ENCODE measurements at regions not wholly inside any gene's neighbourhood (a gene's known extent, or its start where the extent isn't known, plus 50 kb on each side); places are given as distances from the start of the nearest gene placed in this dataset.

- no peaks in the 10 kb centered on the region for H3K27me3 ChIP-seq (ENCODE audit: control insufficient read depth, insufficient read depth, low read length)
- H3K4me3 ChIP-seq (ENCODE audit: insufficient read depth, low read depth, low read length) = no peak overlapping the region
- no peaks in the 10 kb centered on the region for H3K36me3 ChIP-seq (replicated peaks; ENCODE audit: control insufficient read depth, insufficient read depth, low read length)
- no peak for DNase-seq
These were observed 111.9 kb upstream of the KLHL25 start for GRCh38 chr15:85906640-85907039.

- H3K4me3 ChIP-seq (ENCODE audit: insufficient read depth, low read depth, low read length) = no peak overlapping the region
- H3K27me3 ChIP-seq (ENCODE audit: control insufficient read depth, insufficient read depth, low read length) = no peaks in the 10 kb centered on the region
- DNase-seq = no peak
- no peaks in the 10 kb centered on the region for H3K36me3 ChIP-seq (replicated peaks; ENCODE audit: control insufficient read depth, insufficient read depth, low read length)
These were observed 116.1 kb upstream of the KLHL25 start for GRCh38 chr15:85910834-85911233.

- DNase-seq = no peak
- Histone ChIP-seq H3K27me3 (ENCODE audit: control insufficient read depth, insufficient read depth, low read length) (no peaks in the 10 kb centered on the region), H3K4me3 (ENCODE audit: insufficient read depth, low read depth, low read length) (no peak overlapping the region), H3K36me3 (replicated peaks; ENCODE audit: control insufficient read depth, insufficient read depth, low read length) (no peaks in the 10 kb centered on the region)
These were observed 118.7 kb upstream of the KLHL25 start for GRCh38 chr15:85913461-85913860.

GRCh38 chr15:85920956-85921355 is 126.2 kb upstream of the KLHL25 start:
- Histone ChIP-seq H3K36me3 (replicated peaks; ENCODE audit: control insufficient read depth, insufficient read depth, low read length) (no peaks in the 10 kb centered on the region), H3K4me3 (ENCODE audit: insufficient read depth, low read depth, low read length) (no peak overlapping the region), H3K27me3 (ENCODE audit: control insufficient read depth, insufficient read depth, low read length) (no peaks in the 10 kb centered on the region)
- no peak for DNase-seq

- no peaks in the 10 kb centered on the region for H3K36me3 ChIP-seq (replicated peaks; ENCODE audit: control insufficient read depth, insufficient read depth, low read length)
- H3K27me3 ChIP-seq (ENCODE audit: control insufficient read depth, insufficient read depth, low read length) = no peaks in the 10 kb centered on the region; the same call in 1 of the 2 replicates
- H3K4me3 ChIP-seq (ENCODE audit: insufficient read depth, low read depth, low read length) = no peak overlapping the region
- no peak for DNase-seq
These were observed 129.4 kb upstream of the KLHL25 start for GRCh38 chr15:85924088-85924487.

GRCh38 chr15:85925649-85926237 is 131.0 kb upstream of the KLHL25 start:
- peak; percentile 18 for DNase-seq
- no peaks in the 10 kb centered on the region for H3K36me3 ChIP-seq (replicated peaks; ENCODE audit: control insufficient read depth, insufficient read depth, low read length)
- no peak overlapping the region for H3K4me3 ChIP-seq (ENCODE audit: insufficient read depth, low read depth, low read length)
- no peaks in the 10 kb centered on the region; the same call in 1 of the 2 replicates for H3K27me3 ChIP-seq (ENCODE audit: control insufficient read depth, insufficient read depth, low read length)

- H3K4me3 ChIP-seq (ENCODE audit: insufficient read depth, low read depth, low read length) = no peak overlapping the region
- H3K27me3 ChIP-seq (ENCODE audit: control insufficient read depth, insufficient read depth, low read length) = no peaks in the 10 kb centered on the region; the same call in 1 of the 2 replicates
- no peak for DNase-seq
- H3K36me3 ChIP-seq (replicated peaks; ENCODE audit: control insufficient read depth, insufficient read depth, low read length) = no peaks in the 10 kb centered on the region
These were observed 132.1 kb upstream of the KLHL25 start for GRCh38 chr15:85926834-85927233.

- H3K36me3 ChIP-seq (replicated peaks; ENCODE audit: control insufficient read depth, insufficient read depth, low read length) = no peaks in the 10 kb centered on the region
- DNase-seq = no peak
- no peaks in the 10 kb centered on the region; the same call in 1 of the 2 replicates for H3K27me3 ChIP-seq (ENCODE audit: control insufficient read depth, insufficient read depth, low read length)
- H3K4me3 ChIP-seq (ENCODE audit: insufficient read depth, low read depth, low read length) = no peak overlapping the region
These were observed 133.3 kb upstream of the KLHL25 start for GRCh38 chr15:85927931-85928537.

- Histone ChIP-seq H3K36me3 (replicated peaks; ENCODE audit: control insufficient read depth, insufficient read depth, low read length) (no peaks in the 10 kb centered on the region), H3K4me3 (ENCODE audit: insufficient read depth, low read depth, low read length) (no peak overlapping the region), H3K27me3 (ENCODE audit: control insufficient read depth, insufficient read depth, low read length) (no peaks in the 10 kb centered on the region; the same call in 1 of the 2 replicates)
- no peak for DNase-seq
These were observed 135.1 kb upstream of the KLHL25 start for GRCh38 chr15:85929786-85930185.

- Histone ChIP-seq H3K27me3 (ENCODE audit: control insufficient read depth, insufficient read depth, low read length) (no peaks in the 10 kb centered on the region; the same call in 1 of the 2 replicates), H3K4me3 (ENCODE audit: insufficient read depth, low read depth, low read length) (no peak overlapping the region), H3K36me3 (replicated peaks; ENCODE audit: control insufficient read depth, insufficient read depth, low read length) (no peaks in the 10 kb centered on the region)
- DNase-seq = no peak
These were observed 137.7 kb upstream of the KLHL25 start for GRCh38 chr15:85932391-85932790.

GRCh38 chr15:85934691-85935090 is 140.0 kb upstream of the KLHL25 start:
- no peak for DNase-seq
- no peaks in the 10 kb centered on the region for H3K36me3 ChIP-seq (replicated peaks; ENCODE audit: control insufficient read depth, insufficient read depth, low read length)
- H3K27me3 ChIP-seq (ENCODE audit: control insufficient read depth, insufficient read depth, low read length) = no peaks in the 10 kb centered on the region
- no peak overlapping the region for H3K4me3 ChIP-seq (ENCODE audit: insufficient read depth, low read depth, low read length)

- Histone ChIP-seq H3K4me3 (ENCODE audit: insufficient read depth, low read depth, low read length) (no peak overlapping the region), H3K27me3 (ENCODE audit: control insufficient read depth, insufficient read depth, low read length) (no peaks in the 10 kb centered on the region), H3K36me3 (replicated peaks; ENCODE audit: control insufficient read depth, insufficient read depth, low read length) (no peaks in the 10 kb centered on the region)
- no peak for DNase-seq
These were observed 140.5 kb upstream of the KLHL25 start for GRCh38 chr15:85935182-85935581.

GRCh38 chr15:85937661-85938060 is 142.0 kb upstream of the AGBL1 start:
- DNase-seq = no peak
- Histone ChIP-seq H3K27me3 (ENCODE audit: control insufficient read depth, insufficient read depth, low read length) (no peaks in the 10 kb centered on the region), H3K36me3 (replicated peaks; ENCODE audit: control insufficient read depth, insufficient read depth, low read length) (no peaks in the 10 kb centered on the region), H3K4me3 (ENCODE audit: insufficient read depth, low read depth, low read length) (no peak overlapping the region)

GRCh38 chr15:85941186-85941855 is 138.3 kb upstream of the AGBL1 start:
- Histone ChIP-seq H3K36me3 (replicated peaks; ENCODE audit: control insufficient read depth, insufficient read depth, low read length) (no peaks in the 10 kb centered on the region), H3K4me3 (ENCODE audit: insufficient read depth, low read depth, low read length) (no peak overlapping the region), H3K27me3 (ENCODE audit: control insufficient read depth, insufficient read depth, low read length) (no peaks in the 10 kb centered on the region)
- DNase-seq = no peak

- no peaks in the 10 kb centered on the region for H3K27me3 ChIP-seq (ENCODE audit: control insufficient read depth, insufficient read depth, low read length)
- no peak for DNase-seq
- H3K4me3 ChIP-seq (ENCODE audit: insufficient read depth, low read depth, low read length) = no peak overlapping the region
- no peaks in the 10 kb centered on the region for H3K36me3 ChIP-seq (replicated peaks; ENCODE audit: control insufficient read depth, insufficient read depth, low read length)
These were observed 137.0 kb upstream of the AGBL1 start for GRCh38 chr15:85942632-85943031.
